HG03575 (cell line): ENCODE measurements at regions not wholly inside any gene's neighbourhood (a gene's known extent, or its start where the extent isn't known, plus 50 kb on each side); places are given as distances from the start of the nearest gene placed in this dataset.

ENCODE experiments used
- ATAC-seq: cut with Tn5 transposase; IDR thresholded peaks from one replicate; pipeline ENCODE4 v1.9.1; 2021; ENCODE audit not compliant: unreplicated experiment, insufficient number of reproducible peaks, low FRiP score; ENCODE audit errors: extremely low read depth

GRCh38 chr10:128549101-128549608, 422.9 kb upstream of the MKI67 start:
- no peak for ATAC-seq

GRCh38 chr10:128550045-128550444, 423.8 kb upstream of the MKI67 start:
- ATAC-seq, result no peak

GRCh38 chr10:128551475-128551874, 425.3 kb upstream of the MKI67 start:
- ATAC-seq, result no peak

- no peak for ATAC-seq
Observed at GRCh38 chr10:128553755-128554154, 427.5 kb upstream of the MKI67 start.

GRCh38 chr10:128556182-128557110, 430.2 kb upstream of the MKI67 start:
- ATAC-seq, result no peak

- no peak for ATAC-seq
Observed at GRCh38 chr10:128557149-128557710, 431.0 kb upstream of the MKI67 start.

GRCh38 chr10:128560406-128560805, 434.2 kb upstream of the MKI67 start:
- ATAC-seq, result no peak

- ATAC-seq, result no peak
Observed at GRCh38 chr10:128560993-128561392, 434.8 kb upstream of the MKI67 start.

GRCh38 chr10:128563387-128563786, 437.2 kb upstream of the MKI67 start:
- ATAC-seq, result no peak

GRCh38 chr10:128563904-128564303, 437.7 kb upstream of the MKI67 start:
- no peak for ATAC-seq

GRCh38 chr10:128566361-128566968, 440.2 kb upstream of the MKI67 start:
- ATAC-seq, result no peak

GRCh38 chr10:128567551-128567950, 441.3 kb upstream of the MKI67 start:
- no peak for ATAC-seq

- ATAC-seq, result no peak
Observed at GRCh38 chr10:128568041-128568440, 441.8 kb upstream of the MKI67 start.

GRCh38 chr10:128568491-128568890, 442.3 kb upstream of the MKI67 start:
- ATAC-seq, result no peak

GRCh38 chr10:128568990-128569945, 443.0 kb upstream of the MKI67 start:
- no peak for ATAC-seq

GRCh38 chr10:128570319-128570995, 444.2 kb upstream of the MKI67 start:
- ATAC-seq, result no peak

- ATAC-seq, result no peak
Observed at GRCh38 chr10:128571071-128571470, 444.8 kb upstream of the MKI67 start.

- ATAC-seq, result no peak
Observed at GRCh38 chr10:128571745-128572144, 445.5 kb upstream of the MKI67 start.
